IPS-18c (cell line): ENCODE measurements at regions not wholly inside any gene's neighbourhood (a gene's known extent, or its start where the extent isn't known, plus 50 kb on each side); places are given as distances from the start of the nearest gene placed in this dataset.

Experiments used
- H3K4me3 ChIP-seq: 2 replicates; pipeline ENCODE4 v1.7.0; 2013; ENCODE audit warnings: low read depth, mild to moderate bottlenecking, low read length, moderate library complexity; ENCODE audit not compliant: insufficient read depth
- H3K9me3 ChIP-seq: one replicate; pipeline ENCODE4 v1.6.1; 2013; ENCODE audit warnings: mild to moderate bottlenecking, low read length, moderate library complexity; ENCODE audit not compliant: control insufficient read depth, insufficient read depth

GRCh38 chr10:14405076-14406065, 74.6 kb upstream of the FRMD4A start:
- H3K4me3 ChIP-seq: no peak overlapping the region
- no peaks in the 10 kb centered on the region for H3K9me3 ChIP-seq

GRCh38 chr10:14403881-14404623, 73.3 kb upstream of the FRMD4A start:
- no peaks in the 10 kb centered on the region for H3K9me3 ChIP-seq
- no peak overlapping the region for H3K4me3 ChIP-seq

GRCh38 chr10:14403359-14403758, 72.6 kb upstream of the FRMD4A start:
- Histone ChIP-seq H3K9me3 (no peaks in the 10 kb centered on the region), H3K4me3 (no peak overlapping the region)

- Histone ChIP-seq H3K9me3 (no peaks in the 10 kb centered on the region), H3K4me3 (no peak overlapping the region)
These were observed 68.9 kb upstream of the FRMD4A start for GRCh38 chr10:14399641-14400040.

GRCh38 chr10:14397066-14397465, 66.3 kb upstream of the FRMD4A start:
- Histone ChIP-seq H3K9me3 (no peaks in the 10 kb centered on the region), H3K4me3 (no peak overlapping the region)

GRCh38 chr10:14396411-14397048, 65.8 kb upstream of the FRMD4A start:
- H3K4me3 ChIP-seq: no peak overlapping the region
- no peaks in the 10 kb centered on the region for H3K9me3 ChIP-seq

GRCh38 chr10:14394179-14394578, 63.5 kb upstream of the FRMD4A start:
- H3K9me3 ChIP-seq: no peaks in the 10 kb centered on the region
- H3K4me3 ChIP-seq: no peak overlapping the region

- H3K9me3 ChIP-seq: no peaks in the 10 kb centered on the region
- H3K4me3 ChIP-seq: no peak overlapping the region
These were observed 60.6 kb upstream of the FRMD4A start for GRCh38 chr10:14391342-14391741.

GRCh38 chr10:14389981-14390590, 59.4 kb upstream of the FRMD4A start:
- no peaks in the 10 kb centered on the region for H3K9me3 ChIP-seq

GRCh38 chr10:14385596-14386593, 55.2 kb upstream of the FRMD4A start:
- Histone ChIP-seq H3K4me3 (no peak overlapping the region), H3K9me3 (no peaks in the 10 kb centered on the region)

More at GRCh38 chr10:14389981-14390590, 59.4 kb upstream of the FRMD4A start:
- no peak overlapping the region for H3K4me3 ChIP-seq

GRCh38 chr10:14384915-14385314, 54.2 kb upstream of the FRMD4A start:
- Histone ChIP-seq H3K4me3 (no peak overlapping the region), H3K9me3 (no peaks in the 10 kb centered on the region)

- Histone ChIP-seq H3K9me3 (no peaks in the 10 kb centered on the region), H3K4me3 (no peak overlapping the region)
These were observed 53.5 kb upstream of the FRMD4A start for GRCh38 chr10:14384116-14384730.

- Histone ChIP-seq H3K4me3 (no peak overlapping the region), H3K9me3 (no peaks in the 10 kb centered on the region)
These were observed 52.5 kb upstream of the FRMD4A start for GRCh38 chr10:14383266-14383665.

GRCh38 chr10:14382531-14382930, 51.8 kb upstream of the FRMD4A start:
- Histone ChIP-seq H3K4me3 (no peak overlapping the region), H3K9me3 (no peaks in the 10 kb centered on the region)

- H3K4me3 ChIP-seq: no peak overlapping the region
- H3K9me3 ChIP-seq: no peaks in the 10 kb centered on the region
These were observed 51.3 kb upstream of the FRMD4A start for GRCh38 chr10:14382022-14382421.

- Histone ChIP-seq H3K9me3 (no peaks in the 10 kb centered on the region), H3K4me3 (no peak overlapping the region)
These were observed 50.8 kb upstream of the FRMD4A start for GRCh38 chr10:14381475-14381874.
